GM12892 (cell line): ENCODE measurements at regions not wholly inside any gene's neighbourhood (a gene's known extent, or its start where the extent isn't known, plus 50 kb on each side); places are given as distances from the start of the nearest gene placed in this dataset.

ENCODE experiments used
- DNase-seq: peaks from one replicate; pipeline ENCODE4 v3.0.0; 2011; ENCODE audit not compliant: insufficient read length
- FAIRE-seq: peaks from 2 replicates; lab custom pipeline; 2011; peaks lifted over from hg19 to GRCh38; lab: Jason Lieb, UNC
- POLR2A ChIP-seq: IDR thresholded peaks from 2 replicates; pipeline ENCODE4 v1.6.1; 2011; ENCODE audit warnings: low read depth, low read length, control low read depth
- POLR2AphosphoS5 ChIP-seq: IDR thresholded peaks from 2 replicates; pipeline ENCODE4 v1.6.1; 2011; ENCODE audit warnings: low read depth, low read length, control low read depth
- TAF1 ChIP-seq: IDR thresholded peaks from 2 replicates; pipeline ENCODE4 v1.6.1; 2011; ENCODE audit warnings: low read depth, mild to moderate bottlenecking, control low read depth, low read length, borderline replicate concordance

DNA sequence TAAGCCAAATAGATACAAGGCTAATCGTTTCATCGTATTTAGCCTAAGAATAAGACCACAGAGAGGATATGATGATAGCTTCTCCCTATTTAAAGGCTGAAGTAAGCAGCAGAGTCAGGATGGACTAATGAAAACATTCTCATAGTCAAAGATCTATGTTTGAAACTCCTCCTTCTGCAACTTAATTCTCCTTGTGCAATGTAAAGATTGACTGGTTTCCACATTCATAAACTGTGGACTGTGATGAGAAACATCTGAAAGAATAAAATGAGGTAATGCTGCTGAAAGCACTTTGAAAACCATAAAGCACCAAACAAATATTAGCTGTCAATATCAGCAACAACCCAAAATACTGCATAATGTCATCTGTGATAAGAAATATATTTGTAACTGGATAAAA, 361.9 kb downstream of the CSNK1G3 start:
- FAIRE-seq = no peak
- TF ChIP-seq POLR2A (no peak), TAF1 (no peak), POLR2AphosphoS5 (no peak)
- DNase-seq = no peak

DNA sequence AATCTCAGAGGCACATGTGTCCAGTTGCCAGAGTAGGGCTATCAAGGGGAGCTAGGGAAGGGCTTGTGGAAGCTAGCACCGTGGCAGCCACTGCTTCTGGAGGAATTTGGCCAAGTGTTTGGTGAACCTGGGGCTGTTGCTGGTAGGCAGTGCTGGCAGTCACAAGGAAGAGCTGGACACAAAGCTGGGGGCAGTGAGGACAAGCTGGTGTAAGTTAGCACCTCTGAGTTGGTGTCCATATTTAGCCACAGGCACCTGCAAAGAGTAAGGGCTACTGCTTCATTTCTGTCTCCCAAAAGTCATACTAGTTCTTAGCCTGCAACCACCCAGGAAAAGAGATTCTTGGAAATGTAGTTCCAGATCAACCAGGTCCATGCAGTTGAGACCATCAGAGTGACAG, 359.4 kb downstream of the CSNK1G3 start:
- TF ChIP-seq TAF1 (no peak), POLR2AphosphoS5 (no peak), POLR2A (no peak)
- no peak for FAIRE-seq

DNA sequence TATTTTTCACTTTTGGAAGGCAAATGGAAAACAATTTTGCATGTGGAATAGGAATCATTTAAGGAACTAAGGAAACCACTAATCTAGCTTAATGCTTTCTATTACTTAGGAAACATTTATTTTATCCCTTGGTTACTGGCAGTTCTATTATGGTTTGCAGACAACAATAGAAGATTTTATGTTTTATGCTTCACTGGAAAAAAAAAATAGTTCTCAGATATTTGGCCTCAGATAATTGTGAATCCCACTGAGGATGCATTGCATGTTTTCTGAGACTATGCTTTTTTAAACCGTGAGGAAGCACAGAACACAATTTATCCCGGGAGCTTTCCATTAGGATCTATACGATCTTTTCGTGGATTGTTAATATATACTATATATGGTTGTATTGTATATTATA, 356.9 kb downstream of the CSNK1G3 start:
- DNase-seq = no peak
- FAIRE-seq = no peak
- no peak for TF ChIP-seq POLR2A
- TF ChIP-seq POLR2AphosphoS5 = no peak
- TF ChIP-seq TAF1 = no peak

More for the DNA sequence above, 359.4 kb downstream of the CSNK1G3 start:
- DNase-seq = no peak

DNA sequence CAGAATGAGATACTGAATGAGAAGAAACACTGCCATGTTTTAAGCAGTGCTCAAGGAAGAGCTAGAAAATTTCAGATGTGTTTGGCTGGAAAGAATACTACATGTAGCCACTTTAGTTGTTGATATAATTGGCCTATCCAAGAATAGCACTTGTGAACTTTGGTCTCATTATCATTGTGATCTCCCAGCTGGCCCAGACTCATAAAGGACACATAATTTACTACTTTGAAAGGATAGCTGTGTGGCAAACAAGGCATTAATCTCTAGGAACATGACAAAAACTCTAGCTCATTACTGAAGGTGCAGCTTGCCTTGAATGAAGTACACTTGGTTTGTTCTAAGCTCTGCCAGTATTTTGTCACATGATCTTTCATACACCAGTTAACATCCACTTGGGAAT, 356.3 kb downstream of the CSNK1G3 start:
- no peak for FAIRE-seq
- no peak for TF ChIP-seq TAF1
- TF ChIP-seq POLR2A = no peak
- no peak for TF ChIP-seq POLR2AphosphoS5
- no peak for DNase-seq

DNA sequence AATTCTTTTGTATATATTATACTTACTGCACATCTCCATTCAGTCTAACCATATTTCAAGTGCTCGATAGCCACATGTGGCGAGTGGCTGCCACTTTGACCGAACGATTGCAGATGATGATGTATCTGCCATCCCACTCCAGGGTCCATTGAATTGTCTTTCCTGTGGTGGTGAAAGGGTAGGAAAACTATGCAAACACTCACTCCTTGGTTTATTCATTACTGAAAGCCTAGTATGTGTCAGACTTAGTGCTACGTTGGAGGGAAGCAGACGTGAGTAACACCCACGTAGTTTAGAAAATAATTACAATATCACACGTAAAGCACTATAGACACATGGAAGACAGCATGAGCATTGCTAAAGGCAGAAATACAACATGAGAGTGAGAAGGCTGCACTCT, 353.7 kb downstream of the CSNK1G3 start:
- no peak for DNase-seq
- no peak for FAIRE-seq
- no peak for TF ChIP-seq POLR2AphosphoS5
- no peak for TF ChIP-seq TAF1

DNA sequence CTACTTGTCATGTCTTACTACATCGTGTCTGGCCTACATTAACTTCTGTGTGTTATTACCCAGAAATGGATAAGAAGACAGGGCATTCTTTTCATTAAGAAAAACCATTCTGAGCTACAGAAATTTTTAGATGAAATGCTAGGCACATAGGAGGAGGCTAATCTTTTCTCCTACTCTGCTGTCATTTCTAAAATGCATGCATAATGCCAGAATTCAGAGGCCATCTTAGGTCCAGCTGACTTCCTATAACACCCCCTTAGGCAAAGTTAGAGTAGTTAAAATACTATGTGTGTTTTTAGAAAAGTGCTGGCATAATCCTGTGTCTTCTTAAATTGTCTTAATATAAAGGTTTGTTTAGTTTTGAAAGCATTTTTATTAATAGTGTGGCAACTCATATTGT, 352.6 kb downstream of the CSNK1G3 start:
- FAIRE-seq (no peak), DNase-seq (no peak)
- TF ChIP-seq POLR2AphosphoS5 (no peak), TAF1 (no peak), POLR2A (no peak)

DNA sequence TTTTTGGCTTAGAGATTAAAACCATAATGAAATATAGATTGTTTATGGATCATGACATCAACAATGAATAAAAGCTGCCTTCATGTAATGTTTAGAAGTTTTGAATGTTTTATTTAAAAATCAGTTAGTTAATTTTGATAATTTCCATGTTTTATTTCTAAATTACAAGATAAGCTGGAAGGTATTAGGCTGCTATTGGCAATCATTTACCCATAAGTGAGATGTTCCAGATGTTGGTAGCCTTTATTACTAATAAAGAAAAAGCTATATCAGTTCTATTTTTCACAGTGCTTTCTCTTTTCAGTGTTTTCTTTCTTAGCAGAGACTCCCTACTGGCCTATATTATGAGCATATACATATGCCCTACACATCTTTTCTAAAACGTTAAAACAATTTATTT, 347.0 kb downstream of the CSNK1G3 start:
- DNase-seq (no peak), FAIRE-seq (no peak)
- TF ChIP-seq TAF1 = no peak
- no peak for TF ChIP-seq POLR2AphosphoS5
- TF ChIP-seq POLR2A = no peak

DNA sequence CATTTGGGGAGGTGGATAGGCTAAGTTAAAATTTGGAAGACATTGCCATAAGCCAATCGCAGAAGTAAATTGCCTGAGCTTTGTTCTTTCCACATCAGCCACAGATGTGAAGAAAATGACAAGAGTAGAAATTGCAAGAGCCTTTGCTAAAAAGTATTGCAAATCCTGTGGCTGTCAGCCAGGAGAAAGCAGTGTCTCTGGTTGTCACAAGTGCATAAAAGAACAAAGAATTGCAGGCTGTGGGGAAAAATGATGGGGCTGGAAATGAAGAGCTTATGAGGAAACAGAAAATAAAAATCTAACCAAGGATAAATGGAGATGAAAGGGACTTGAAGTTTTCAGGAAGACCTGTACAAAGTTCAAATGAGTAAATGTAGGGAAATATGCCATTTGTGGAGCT, 344.8 kb downstream of the CSNK1G3 start:
- no peak for DNase-seq
- no peak for FAIRE-seq
- TF ChIP-seq POLR2AphosphoS5 (no peak), POLR2A (no peak), TAF1 (no peak)

DNA sequence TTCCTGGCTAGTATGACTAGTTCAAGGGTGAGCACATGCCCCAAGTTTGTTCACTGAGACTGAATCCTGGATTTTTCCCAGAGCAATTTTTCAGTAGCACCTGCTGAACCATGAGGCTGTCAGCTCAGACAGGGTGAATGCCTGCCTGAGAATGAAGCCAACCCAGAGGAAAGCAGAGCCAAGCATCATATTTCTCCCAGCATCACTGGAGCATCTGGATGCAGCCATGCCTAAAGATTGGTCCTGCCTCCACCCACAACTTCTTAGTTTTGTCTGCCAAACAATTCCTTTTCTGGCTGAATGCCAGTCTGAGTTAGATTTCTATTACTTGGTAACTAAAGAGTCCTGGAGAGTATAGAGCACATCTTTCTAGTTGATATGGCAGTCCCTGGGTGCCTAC, 343.6 kb downstream of the CSNK1G3 start:
- FAIRE-seq = no peak

DNA sequence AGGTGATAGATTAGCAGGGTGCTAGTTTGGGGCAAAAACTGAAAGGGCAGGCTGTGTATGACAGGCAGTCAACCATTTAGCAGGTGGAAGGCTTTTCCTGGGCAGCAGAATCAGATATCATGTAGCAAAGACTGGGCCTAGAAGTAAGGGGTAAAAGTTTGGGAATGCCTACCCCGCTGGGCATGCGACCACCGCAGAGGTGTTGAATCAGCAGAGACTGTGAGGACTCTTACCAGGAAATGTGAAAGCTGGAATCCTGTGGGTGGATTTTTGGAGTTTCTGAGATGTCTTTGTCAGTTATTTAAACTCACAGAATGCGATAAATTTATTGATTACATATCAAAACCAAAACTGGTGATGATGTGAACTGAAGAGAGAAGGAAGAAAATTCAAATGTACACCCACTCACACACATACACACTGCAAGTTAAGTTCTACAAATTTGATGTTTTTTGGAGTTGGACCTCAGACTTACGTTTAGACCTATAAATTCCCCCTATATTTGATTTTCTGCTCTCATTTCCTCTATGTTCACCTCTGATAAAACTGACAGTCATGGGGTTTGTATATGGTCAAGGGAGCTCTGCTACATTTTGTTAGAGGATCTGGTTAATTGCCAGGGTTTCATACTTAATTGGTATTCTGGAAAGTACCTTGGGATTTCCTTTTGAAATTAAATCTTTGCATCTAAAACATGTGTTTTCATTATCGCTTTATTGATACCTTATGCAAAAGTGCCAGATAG, 333.6 kb downstream of the CSNK1G3 start:
- peak; percentile 58 for FAIRE-seq

More for the DNA sequence above, 343.6 kb downstream of the CSNK1G3 start:
- TF ChIP-seq POLR2A (no peak), TAF1 (no peak), POLR2AphosphoS5 (no peak)
- no peak for DNase-seq

DNA sequence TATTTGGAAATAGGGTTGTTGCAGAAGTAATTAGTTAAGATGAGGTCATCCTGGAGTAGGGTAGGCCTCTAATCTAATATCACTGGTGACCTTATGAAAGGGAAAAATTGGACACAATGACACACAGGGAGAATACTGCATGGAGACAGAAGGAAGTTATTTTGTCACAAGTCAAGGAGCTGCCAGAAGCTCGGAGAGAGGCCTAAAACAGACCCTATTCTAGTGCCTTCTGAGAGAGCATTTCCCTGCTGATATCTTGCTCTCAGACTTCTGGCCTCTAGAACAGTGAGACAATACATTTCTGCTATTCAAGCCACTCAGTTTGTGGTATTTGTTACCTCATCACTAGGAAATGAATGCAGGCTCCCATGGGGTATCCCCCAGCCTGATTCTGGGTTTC, 332.9 kb downstream of the CSNK1G3 start:
- FAIRE-seq (no peak), DNase-seq (no peak)
- TF ChIP-seq POLR2A (no peak), POLR2AphosphoS5 (no peak), TAF1 (no peak)

More for the DNA sequence above, 333.6 kb downstream of the CSNK1G3 start:
- DNase-seq = no peak
- no peak for TF ChIP-seq TAF1
- no peak for TF ChIP-seq POLR2A
- TF ChIP-seq POLR2AphosphoS5 = no peak

DNA sequence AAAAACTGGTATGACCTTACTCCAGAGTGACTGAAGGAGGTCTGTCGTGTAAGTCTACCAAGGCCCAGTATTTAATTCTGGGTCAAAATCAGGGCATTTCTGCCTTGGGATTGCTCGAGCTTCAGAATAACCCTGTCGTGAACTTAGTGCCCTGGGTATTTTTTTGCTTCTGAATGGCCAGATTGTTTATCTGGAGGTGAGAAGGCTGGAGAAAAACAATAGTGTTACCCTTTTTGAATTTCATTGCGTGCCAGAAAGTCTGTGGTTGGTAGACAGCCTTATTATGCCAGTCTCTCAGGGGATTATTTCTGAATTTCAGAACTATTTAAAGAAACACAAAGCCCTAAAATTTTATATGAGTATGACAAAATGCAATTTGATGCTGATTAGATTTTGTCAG, 323.4 kb downstream of the CSNK1G3 start:
- FAIRE-seq = no peak
- no peak for TF ChIP-seq TAF1
- no peak for TF ChIP-seq POLR2A
- TF ChIP-seq POLR2AphosphoS5 = no peak
- no peak for DNase-seq
